ACC112 (cell line): ENCODE measurements at regions not wholly inside any gene's neighbourhood (a gene's known extent, or its start where the extent isn't known, plus 50 kb on each side); places are given as distances from the start of the nearest gene placed in this dataset.

ENCODE experiments used
- H2AFZ ChIP-seq: fragments of 200-600 bp; sonication (generic); one replicate; pipeline ENCODE4 v1.6.0; 2017; ENCODE audit warnings: antibody characterized with exemption, low read length; ENCODE audit not compliant: unreplicated experiment
- H3K27ac ChIP-seq: fragments of 200-600 bp; sonication (generic); 2 replicates; pipeline ENCODE4 v1.5.1; 2014; ENCODE audit warnings: low read depth, mild to moderate bottlenecking, antibody characterized with exemption, low read length, moderate library complexity
- H3K27me3 ChIP-seq: fragments of 200-600 bp; sonication (generic); 2 replicates; pipeline ENCODE4 v1.6.1; 2014; ENCODE audit warnings: mild to moderate bottlenecking, antibody characterized with exemption, low read length, moderate library complexity, mixed read lengths; ENCODE audit not compliant: insufficient read depth
- H3K36me3 ChIP-seq: fragments of 200-600 bp; sonication (generic); 2 replicates; pipeline ENCODE4 v1.6.1; 2016; ENCODE audit warnings: mild to moderate bottlenecking, antibody characterized with exemption, low read length, moderate library complexity, mixed read lengths; ENCODE audit not compliant: insufficient read depth
- H3K4me1 ChIP-seq: fragments of 200-600 bp; sonication (generic); one replicate; pipeline ENCODE4 v1.6.1; 2016; ENCODE audit warnings: low read length, mixed read lengths; ENCODE audit not compliant: insufficient read depth, unreplicated experiment, control insufficient read depth
- H3K4me3 ChIP-seq: fragments of 200-600 bp; sonication (generic); 2 replicates; pipeline ENCODE4 v1.5.1; 2014; ENCODE audit warnings: mild to moderate bottlenecking, low read depth, low read length
- H3K79me2 ChIP-seq: fragments of 200-600 bp; sonication (generic); one replicate; pipeline ENCODE4 v1.6.0; 2016; ENCODE audit warnings: low read length; ENCODE audit not compliant: control insufficient read depth, unreplicated experiment, insufficient read depth

DNA sequence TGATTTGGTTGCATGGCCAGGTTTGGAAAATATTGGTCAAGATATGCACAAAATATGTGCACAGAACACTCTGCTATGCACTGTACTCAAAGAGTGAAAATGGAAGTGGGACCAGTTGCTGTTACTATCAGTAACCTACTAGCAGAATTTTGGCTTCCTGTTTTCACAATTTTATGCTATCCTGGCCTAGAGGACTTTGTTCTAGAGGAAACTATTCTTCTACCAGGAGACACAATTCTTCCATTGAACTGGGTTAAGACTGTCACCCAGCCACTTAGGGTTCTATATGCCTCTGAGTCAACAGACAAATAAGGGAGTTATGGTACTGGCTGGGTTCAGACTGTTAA, 431.4 kb upstream of the DCC start:
- H3K27me3 ChIP-seq = no peaks in the 10 kb centered on the region
- H3K79me2 ChIP-seq = no peaks in the 10 kb centered on the region
- no peak overlapping the region for H2AFZ ChIP-seq
- H3K4me3 ChIP-seq = no peak overlapping the region
- no peaks in the 10 kb centered on the region for H3K36me3 ChIP-seq
- H3K27ac ChIP-seq = no peak overlapping the region
- H3K4me1 ChIP-seq = no peaks in the 10 kb centered on the region

DNA sequence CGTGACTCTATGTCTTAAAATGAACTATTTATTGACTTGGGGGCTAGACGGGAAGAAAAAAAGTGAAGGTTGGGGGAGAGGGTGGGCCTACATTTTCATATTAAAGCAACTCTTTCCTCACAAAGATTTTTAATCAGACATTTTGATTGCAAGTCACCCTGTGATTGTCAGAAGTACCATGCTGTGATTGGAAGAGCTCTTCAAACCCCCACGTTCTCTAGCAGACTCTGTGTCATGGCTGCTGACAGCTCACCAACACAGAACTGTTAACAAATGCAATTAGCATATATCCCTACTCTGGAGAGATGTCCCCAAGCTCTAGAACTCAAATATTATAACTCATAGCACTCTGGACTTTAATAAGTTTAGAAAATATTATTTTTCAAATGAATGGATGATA, 428.4 kb upstream of the DCC start:
- H3K4me3 ChIP-seq = no peak overlapping the region
- H3K27ac ChIP-seq = no peak overlapping the region
- H3K36me3 ChIP-seq = no peaks in the 10 kb centered on the region
- H3K79me2 ChIP-seq = no peaks in the 10 kb centered on the region
- H3K4me1 ChIP-seq = no peaks in the 10 kb centered on the region
- H2AFZ ChIP-seq = no peak overlapping the region
- no peaks in the 10 kb centered on the region for H3K27me3 ChIP-seq

- Histone ChIP-seq H3K36me3 (no peaks in the 10 kb centered on the region), H3K4me1 (no peaks in the 10 kb centered on the region), H2AFZ (no peak overlapping the region), H3K27me3 (no peaks in the 10 kb centered on the region), H3K27ac (no peak overlapping the region), H3K4me3 (no peak overlapping the region), H3K79me2 (no peaks in the 10 kb centered on the region)
These were observed 427.6 kb upstream of the DCC start for GRCh38 chr18:51912381-51912780.

DNA sequence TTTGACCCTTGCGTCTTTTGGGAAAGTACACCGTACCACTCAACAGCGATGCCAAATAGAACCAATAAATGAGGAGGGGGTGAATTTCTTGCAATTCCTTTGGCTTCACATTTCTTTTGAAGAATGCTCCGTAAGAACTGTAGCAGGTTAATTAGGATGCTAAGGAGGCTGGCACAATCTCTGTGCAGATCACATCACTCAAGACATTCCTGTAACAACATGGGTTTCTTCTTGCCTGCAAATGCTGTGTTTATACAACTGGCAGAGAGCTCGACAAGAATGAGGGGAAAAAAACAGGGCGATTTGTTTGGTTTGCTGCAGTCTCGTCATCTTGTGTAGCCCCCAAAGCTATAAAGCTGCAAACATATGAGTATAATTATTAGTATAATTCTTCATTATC, 424.8 kb upstream of the DCC start:
- Histone ChIP-seq H3K36me3 (no peaks in the 10 kb centered on the region), H3K79me2 (no peaks in the 10 kb centered on the region), H2AFZ (no peak overlapping the region), H3K4me3 (no peak overlapping the region), H3K4me1 (no peaks in the 10 kb centered on the region), H3K27ac (no peak overlapping the region), H3K27me3 (no peaks in the 10 kb centered on the region)

DNA sequence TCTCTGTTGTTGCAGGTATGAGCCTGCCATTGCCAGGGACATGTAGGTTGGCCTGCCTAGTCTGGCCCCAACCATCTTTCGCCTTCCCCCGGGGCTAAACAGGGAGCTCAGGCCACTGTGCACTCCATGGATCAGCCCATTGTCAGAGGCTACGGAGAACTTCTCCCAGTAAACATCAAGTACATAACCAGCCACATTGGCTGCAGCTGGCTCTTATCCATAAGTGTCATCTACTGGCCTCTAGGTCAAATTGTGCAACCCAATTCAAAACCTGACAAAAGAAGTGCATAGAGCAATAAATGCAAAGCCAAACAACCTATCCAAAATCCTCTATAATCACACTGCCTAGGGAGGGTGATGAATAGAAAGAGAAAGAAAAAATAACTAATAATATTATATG, 418.1 kb upstream of the DCC start:
- Histone ChIP-seq H2AFZ (no peak overlapping the region), H3K27ac (no peak overlapping the region), H3K4me1 (no peaks in the 10 kb centered on the region), H3K4me3 (no peak overlapping the region), H3K36me3 (no peaks in the 10 kb centered on the region), H3K79me2 (no peaks in the 10 kb centered on the region), H3K27me3 (no peaks in the 10 kb centered on the region)

DNA sequence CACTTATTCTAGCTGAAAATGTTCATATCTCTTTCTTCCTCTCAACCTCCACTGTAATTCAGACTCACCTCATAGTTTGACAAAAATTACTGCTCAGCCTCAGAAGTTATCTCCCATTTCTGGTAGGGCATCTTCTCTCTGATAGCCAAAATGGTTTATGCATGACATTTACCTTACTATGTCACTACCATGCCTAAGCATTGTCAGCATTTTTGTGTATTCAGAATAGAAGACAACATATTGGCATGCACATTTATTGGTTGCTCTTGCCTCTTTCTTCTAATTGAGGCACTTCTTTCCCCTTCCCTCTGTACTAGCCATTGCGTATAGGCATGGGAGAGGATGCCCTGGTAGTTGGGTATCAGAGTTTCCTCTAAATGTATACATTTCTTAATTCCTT, 406.1 kb upstream of the DCC start:
- no peak overlapping the region for H2AFZ ChIP-seq
- no peak overlapping the region for H3K27ac ChIP-seq
- no peaks in the 10 kb centered on the region for H3K79me2 ChIP-seq
- no peak overlapping the region for H3K4me3 ChIP-seq
- H3K4me1 ChIP-seq = no peaks in the 10 kb centered on the region
- no peaks in the 10 kb centered on the region for H3K27me3 ChIP-seq
- no peaks in the 10 kb centered on the region for H3K36me3 ChIP-seq

GRCh38 chr18:51936115-51936514, 403.9 kb upstream of the DCC start:
- Histone ChIP-seq H3K4me3 (no peak overlapping the region), H2AFZ (no peak overlapping the region), H3K36me3 (no peaks in the 10 kb centered on the region), H3K27me3 (no peaks in the 10 kb centered on the region), H3K27ac (no peak overlapping the region), H3K4me1 (no peaks in the 10 kb centered on the region), H3K79me2 (no peaks in the 10 kb centered on the region)

DNA sequence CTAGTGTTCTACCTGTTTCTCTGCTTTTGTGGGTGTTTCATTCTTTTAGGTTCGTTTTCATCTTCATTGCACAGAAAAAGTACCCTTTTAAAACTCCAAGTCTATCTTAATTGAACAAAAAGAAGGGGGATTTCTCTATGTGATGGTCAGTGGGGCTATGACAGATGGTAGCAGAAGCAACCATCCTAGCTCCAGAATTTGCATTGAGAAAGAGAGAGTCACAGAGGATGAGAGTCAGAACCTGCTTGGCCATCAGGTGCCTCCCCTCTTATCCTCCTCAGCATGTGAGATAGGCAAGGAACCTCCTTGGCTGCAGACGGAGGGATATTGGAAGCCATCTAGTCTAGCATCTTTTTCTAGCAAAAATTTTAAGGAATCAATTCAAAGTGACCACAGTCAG, 398.0 kb upstream of the DCC start:
- no peaks in the 10 kb centered on the region for H3K36me3 ChIP-seq
- no peak overlapping the region for H3K27ac ChIP-seq
- no peaks in the 10 kb centered on the region for H3K79me2 ChIP-seq
- H3K4me3 ChIP-seq = no peak overlapping the region
- no peaks in the 10 kb centered on the region for H3K27me3 ChIP-seq
- H3K4me1 ChIP-seq = no peaks in the 10 kb centered on the region
- no peak overlapping the region for H2AFZ ChIP-seq

DNA sequence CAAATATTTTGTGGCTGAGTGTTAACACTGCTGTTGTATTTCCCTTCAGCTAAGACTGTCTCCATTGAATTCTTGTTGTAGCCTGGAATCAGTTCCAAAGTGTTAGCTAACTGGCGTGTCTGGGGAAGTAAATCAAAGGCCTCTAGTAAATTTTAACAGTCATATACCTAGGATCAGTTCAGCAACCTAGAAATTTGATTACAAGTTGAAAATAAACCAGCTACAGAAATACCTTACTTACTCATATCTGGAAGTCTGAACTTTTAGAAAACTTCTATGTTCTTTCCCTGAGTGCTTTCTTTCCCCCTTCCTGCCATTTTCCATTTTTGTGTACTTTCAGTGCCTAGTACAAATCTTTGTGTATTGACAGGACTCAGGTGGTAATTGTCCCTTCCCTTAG, 396.7 kb upstream of the DCC start:
- no peak overlapping the region for H3K4me3 ChIP-seq
- H3K79me2 ChIP-seq = no peaks in the 10 kb centered on the region
- H3K36me3 ChIP-seq = no peaks in the 10 kb centered on the region
- H2AFZ ChIP-seq = no peak overlapping the region
- no peaks in the 10 kb centered on the region for H3K27me3 ChIP-seq
- H3K4me1 ChIP-seq = no peaks in the 10 kb centered on the region
- H3K27ac ChIP-seq = no peak overlapping the region

- Histone ChIP-seq H3K4me3 (no peak overlapping the region), H3K27ac (no peak overlapping the region), H2AFZ (no peak overlapping the region)
These were observed 393.1 kb upstream of the DCC start for GRCh38 chr18:51946946-51947345.

GRCh38 chr18:51952844-51953243, 387.2 kb upstream of the DCC start:
- no peaks in the 10 kb centered on the region for H3K27me3 ChIP-seq
- H3K4me3 ChIP-seq = no peak overlapping the region
- no peak overlapping the region for H3K27ac ChIP-seq
- H2AFZ ChIP-seq = no peak overlapping the region
- H3K79me2 ChIP-seq = no peaks in the 10 kb centered on the region
- H3K4me1 ChIP-seq = no peaks in the 10 kb centered on the region
- no peaks in the 10 kb centered on the region for H3K36me3 ChIP-seq

More at GRCh38 chr18:51946946-51947345, 393.1 kb upstream of the DCC start:
- Histone ChIP-seq H3K4me1 (no peaks in the 10 kb centered on the region), H3K79me2 (no peaks in the 10 kb centered on the region), H3K36me3 (no peaks in the 10 kb centered on the region), H3K27me3 (no peaks in the 10 kb centered on the region)

- no peak overlapping the region for H2AFZ ChIP-seq
- H3K4me3 ChIP-seq = no peak overlapping the region
- H3K27ac ChIP-seq = no peak overlapping the region
- H3K79me2 ChIP-seq = no peaks in the 10 kb centered on the region
- H3K4me1 ChIP-seq = no peaks in the 10 kb centered on the region
- H3K27me3 ChIP-seq = no peaks in the 10 kb centered on the region
- no peaks in the 10 kb centered on the region for H3K36me3 ChIP-seq
These were observed 386.5 kb upstream of the DCC start for GRCh38 chr18:51953521-51953920.
